ENCODE measurements at regions not wholly inside any gene's neighbourhood (a gene's known extent, or its start where the extent isn't known, plus 50 kb on each side); places are given as distances from the start of the nearest gene placed in this dataset.
"Not testable (repeated sequence)": the region's sequence is repeated elsewhere in the genome, so short reads cannot be mapped to it uniquely, and the experiment has no call there.

DNA sequence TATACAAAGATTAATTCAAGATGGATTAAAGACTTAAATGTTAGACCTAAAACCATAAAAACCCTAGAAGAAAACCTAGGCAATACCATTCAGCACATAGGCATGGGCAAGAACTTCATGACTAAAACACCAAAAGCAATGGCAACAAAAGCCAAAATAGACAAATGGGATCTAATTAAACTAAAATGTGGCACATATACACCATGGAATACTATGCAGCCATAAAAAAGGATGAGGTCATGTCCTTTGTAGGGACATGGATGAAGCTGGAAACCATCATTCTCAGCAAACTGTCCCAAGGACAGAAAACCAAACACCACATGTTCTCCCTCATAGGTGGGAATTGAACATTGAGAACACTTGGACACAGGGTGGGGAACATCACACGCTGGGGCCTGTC is 133.4 kb upstream of the APOOL start:
- DNase-seq, result not testable (repeated sequence)

- DNase-seq, result not testable (repeated sequence)
Measured at GRCh38 chrX:84872160-84872771, 131.4 kb upstream of the APOOL start.

- no peak for DNase-seq
Measured at GRCh38 chrX:84873176-84873575, 130.5 kb upstream of the APOOL start.

DNA sequence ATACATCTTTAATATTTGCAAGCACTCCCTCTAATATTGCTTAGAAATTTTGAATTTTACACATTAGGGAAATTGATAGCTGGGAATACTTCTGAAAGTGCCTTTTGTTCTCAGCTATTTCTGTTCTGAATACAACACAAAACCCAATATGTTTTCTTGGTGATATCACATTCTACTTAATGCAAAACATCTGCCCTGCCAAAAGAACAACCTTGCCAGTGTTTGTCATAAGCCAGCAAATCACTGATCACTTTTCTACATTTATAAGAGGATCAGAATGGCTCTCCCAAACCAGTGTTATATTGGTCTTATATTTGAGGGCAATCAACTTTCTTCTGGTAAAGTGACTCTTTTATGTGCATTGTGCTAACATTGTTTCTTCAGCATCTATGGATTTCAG is 126.8 kb upstream of the APOOL start:
- DNase-seq, result no peak

GRCh38 chrX:84893897-84894296 is 109.8 kb upstream of the APOOL start:
- DNase-seq, result no peak

DNA sequence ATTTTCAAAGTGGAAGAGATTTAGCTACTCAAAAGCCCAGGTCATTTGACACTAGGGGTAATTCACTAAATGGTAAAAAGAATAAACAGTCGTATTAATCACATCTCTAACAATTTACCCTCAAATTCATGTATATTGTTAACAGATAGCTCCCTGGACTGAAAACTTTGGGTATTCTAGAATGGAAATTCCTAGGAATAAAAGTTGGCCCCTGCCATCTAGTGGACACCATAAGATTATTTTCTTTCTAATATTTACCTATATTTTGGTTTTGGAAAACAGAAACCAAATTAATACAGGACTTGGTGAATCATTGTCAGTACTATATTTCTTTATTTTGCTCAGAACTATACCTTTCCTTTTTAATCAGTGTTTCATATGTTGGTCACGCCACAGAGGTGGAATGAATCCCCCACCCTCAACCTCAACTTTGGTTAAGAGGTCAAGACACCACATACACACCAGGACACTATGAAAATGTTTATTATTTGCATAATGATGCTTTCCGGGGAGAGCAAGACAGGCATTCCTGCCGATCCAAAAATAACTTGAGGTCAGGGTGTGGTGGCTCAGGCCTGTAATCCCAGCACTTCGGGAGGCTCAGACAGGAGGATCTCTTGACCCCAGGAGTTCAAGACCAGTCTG is 96.2 kb upstream of the APOOL start:
- peak; percentile 27 for DNase-seq

- DNase-seq, result no peak
Measured at GRCh38 chrX:84909151-84909550, 94.5 kb upstream of the APOOL start.

- DNase-seq, result no peak
Measured at GRCh38 chrX:84924624-84925023, 79.1 kb upstream of the APOOL start.

- DNase-seq, result no peak
Measured at GRCh38 chrX:84932814-84933213, 70.9 kb upstream of the APOOL start.

GRCh38 chrX:84933956-84934556 is 69.6 kb upstream of the APOOL start:
- DNase-seq, result no peak

Data from HCEC 1CT (cell line).